ENCODE measurements at regions not wholly inside any gene's neighbourhood (a gene's known extent, or its start where the extent isn't known, plus 50 kb on each side); places are given as distances from the start of the nearest gene placed in this dataset.

DNA sequence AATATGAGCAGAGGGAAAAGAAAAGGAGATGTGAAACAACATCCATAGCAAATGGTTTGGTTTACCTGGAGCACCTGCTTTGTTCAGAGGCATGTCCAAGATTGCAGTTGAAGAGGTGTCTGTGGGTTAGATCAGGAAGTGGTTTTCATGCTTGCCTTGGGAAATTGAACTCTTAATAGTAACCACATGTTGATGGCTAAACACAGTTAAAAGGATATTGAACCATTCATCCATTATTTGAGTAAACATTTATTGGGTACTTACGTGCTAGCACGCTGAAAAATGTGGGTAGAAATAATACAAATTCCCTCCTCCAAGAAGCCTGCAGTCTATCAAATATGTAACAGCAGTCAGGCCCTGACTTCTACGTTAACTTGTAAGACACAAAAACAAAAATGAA lies 235.7 kb upstream of the TNC start:
- DNase-seq (ENCODE audit: low read depth, low spot score): no peak
- Histone ChIP-seq H3K9me1 (ENCODE audit: control insufficient read depth, extremely low read depth, insufficient read depth, low read length) (no peaks in the 10 kb centered on the region), H3K4me2 (ENCODE audit: control insufficient read depth, extremely low read depth, insufficient read depth, low read depth, low read length) (peak overlapping the region; percentile 6), H2AFZ (ENCODE audit: control insufficient read depth, low read length) (no peak overlapping the region), H3K4me3 (ENCODE audit: control insufficient read depth in 2 of 3, extremely low read depth in 1 of 3, insufficient read depth in 2 of 3, low read depth in 1 of 3, low read length in 3 of 3) (no peak overlapping the region), H4K20me1 (ENCODE audit: control insufficient read depth, extremely low read depth, insufficient read depth, low read length) (no peaks in the 10 kb centered on the region), H3K4me1 (ENCODE audit: control insufficient read depth, extremely low read depth, insufficient read depth, low read length) (peaks cover 16% of the 10 kb centered on the region), H3K9ac (ENCODE audit: control insufficient read depth, extremely low read depth, insufficient read depth, low read length) (no peak overlapping the region), H3K27me3 (ENCODE audit: control insufficient read depth, extremely low read depth, insufficient read depth, low read length) (no peaks in the 10 kb centered on the region), H3K36me3 (ENCODE audit: control insufficient read depth in 2 of 2, extremely low read depth in 1 of 2, insufficient read depth in 2 of 2, low read length in 2 of 2) (no peaks in the 10 kb centered on the region), H3K27ac (ENCODE audit: control insufficient read depth, insufficient read depth, low read length) (no peak overlapping the region), H3K9me3 (ENCODE audit: control insufficient read depth, low read depth, low read length) (no peaks in the 10 kb centered on the region), H3K79me2 (ENCODE audit: control insufficient read depth, insufficient read depth, low read length) (no peaks in the 10 kb centered on the region)
- peak; percentile 80 for FAIRE-seq
- dilution Hi-C loops (cut with MboI; ENCODE audit: extremely low pct_ligation_motif_present, low sequenced_read_pairs): no loop called here
- TF ChIP-seq, protein P1, sequence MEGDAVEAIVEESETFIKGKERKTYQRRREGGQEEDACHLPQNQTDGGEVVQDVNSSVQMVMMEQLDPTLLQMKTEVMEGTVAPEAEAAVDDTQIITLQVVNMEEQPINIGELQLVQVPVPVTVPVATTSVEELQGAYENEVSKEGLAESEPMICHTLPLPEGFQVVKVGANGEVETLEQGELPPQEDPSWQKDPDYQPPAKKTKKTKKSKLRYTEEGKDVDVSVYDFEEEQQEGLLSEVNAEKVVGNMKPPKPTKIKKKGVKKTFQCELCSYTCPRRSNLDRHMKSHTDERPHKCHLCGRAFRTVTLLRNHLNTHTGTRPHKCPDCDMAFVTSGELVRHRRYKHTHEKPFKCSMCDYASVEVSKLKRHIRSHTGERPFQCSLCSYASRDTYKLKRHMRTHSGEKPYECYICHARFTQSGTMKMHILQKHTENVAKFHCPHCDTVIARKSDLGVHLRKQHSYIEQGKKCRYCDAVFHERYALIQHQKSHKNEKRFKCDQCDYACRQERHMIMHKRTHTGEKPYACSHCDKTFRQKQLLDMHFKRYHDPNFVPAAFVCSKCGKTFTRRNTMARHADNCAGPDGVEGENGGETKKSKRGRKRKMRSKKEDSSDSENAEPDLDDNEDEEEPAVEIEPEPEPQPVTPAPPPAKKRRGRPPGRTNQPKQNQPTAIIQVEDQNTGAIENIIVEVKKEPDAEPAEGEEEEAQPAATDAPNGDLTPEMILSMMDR (optimal IDR thresholded peaks at IDR 0.05 in 1 of 3, IDR thresholded peaks at IDR 0.05 in 1 of 3, conservative IDR thresholded peaks at IDR 0.05 in 1 of 3; ENCODE audit: extremely low read depth in 1 of 3, insufficient read depth in 2 of 3, low read length in 3 of 3): no peak
- no peak for TF ChIP-seq EZH2 (IDR thresholded peaks at IDR 0.05; ENCODE audit: low read length)

DNA sequence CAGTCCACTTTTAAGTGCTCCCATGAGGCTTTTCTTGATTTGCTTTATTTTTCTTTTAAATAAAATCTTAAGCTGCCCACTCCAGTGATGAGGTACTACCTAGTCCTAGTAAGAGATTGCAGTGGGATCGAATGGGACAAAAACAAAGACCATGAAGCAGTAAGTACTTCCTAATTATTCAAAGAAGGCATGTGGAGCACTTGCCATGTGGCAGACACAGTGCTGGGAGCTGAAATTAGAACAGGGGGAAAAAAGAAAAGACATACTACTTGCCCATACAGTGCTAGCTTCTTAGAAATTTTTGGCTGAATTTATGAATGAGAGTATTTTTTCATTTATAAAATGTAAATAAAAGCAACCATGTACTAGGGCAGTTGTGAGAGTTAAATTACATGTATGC lies 239.9 kb upstream of the TNC start:
- H3K79me2 ChIP-seq (ENCODE audit: control insufficient read depth, insufficient read depth, low read length): no peaks in the 10 kb centered on the region
- H2AFZ ChIP-seq (ENCODE audit: control insufficient read depth, low read length): no peak overlapping the region
- no peak overlapping the region for H3K9ac ChIP-seq (ENCODE audit: control insufficient read depth, extremely low read depth, insufficient read depth, low read length)
- no peaks in the 10 kb centered on the region for H3K27me3 ChIP-seq (ENCODE audit: control insufficient read depth, extremely low read depth, insufficient read depth, low read length)
- no peak overlapping the region for H3K27ac ChIP-seq (ENCODE audit: control insufficient read depth, insufficient read depth, low read length)
- no peaks in the 10 kb centered on the region for H3K9me1 ChIP-seq (ENCODE audit: control insufficient read depth, extremely low read depth, insufficient read depth, low read length)
- dilution Hi-C loops (cut with MboI; ENCODE audit: extremely low pct_ligation_motif_present, low sequenced_read_pairs): no loop called here
- H3K4me3 ChIP-seq (ENCODE audit: control insufficient read depth in 2 of 3, extremely low read depth in 1 of 3, insufficient read depth in 2 of 3, low read depth in 1 of 3, low read length in 3 of 3): no peak overlapping the region
- TF ChIP-seq, protein P1 (optimal IDR thresholded peaks at IDR 0.05 in 1 of 3, IDR thresholded peaks at IDR 0.05 in 1 of 3, conservative IDR thresholded peaks at IDR 0.05 in 1 of 3; ENCODE audit: extremely low read depth in 1 of 3, insufficient read depth in 2 of 3, low read length in 3 of 3): no peak
- TF ChIP-seq EZH2 (IDR thresholded peaks at IDR 0.05; ENCODE audit: low read length): no peak
- H4K20me1 ChIP-seq (ENCODE audit: control insufficient read depth, extremely low read depth, insufficient read depth, low read length): no peaks in the 10 kb centered on the region
- DNase-seq (ENCODE audit: low read depth, low spot score): no peak
- H3K9me3 ChIP-seq (ENCODE audit: control insufficient read depth, low read depth, low read length): no peaks in the 10 kb centered on the region
- peaks cover 11% of the 10 kb centered on the region for H3K4me1 ChIP-seq (ENCODE audit: control insufficient read depth, extremely low read depth, insufficient read depth, low read length)
- H3K4me2 ChIP-seq (ENCODE audit: control insufficient read depth, extremely low read depth, insufficient read depth, low read depth, low read length): no peak overlapping the region
- no peak for FAIRE-seq
- H3K36me3 ChIP-seq (ENCODE audit: control insufficient read depth in 2 of 2, extremely low read depth in 1 of 2, insufficient read depth in 2 of 2, low read length in 2 of 2): no peaks in the 10 kb centered on the region
